Fibroblast of skin of left quadriceps (primary cell): ENCODE measurements at regions not wholly inside any gene's neighbourhood (a gene's known extent, or its start where the extent isn't known, plus 50 kb on each side); places are given as distances from the start of the nearest gene placed in this dataset.

ENCODE experiments used
- DNase-seq, 2 experiments: peaks; one replicate each; pipeline ENCODE4 v3.0.0-alpha.2; 2013; ENCODE audit warnings: low read depth in 2 of 2

GRCh38 chr13:95352486-95352885 lies 51.2 kb upstream of the ABCC4 start:
- no peak for DNase-seq

GRCh38 chr13:95354156-95354555 lies 52.9 kb upstream of the ABCC4 start:
- no peak for DNase-seq

- DNase-seq: no peak
Observed at GRCh38 chr13:95354680-95355487, 53.6 kb upstream of the ABCC4 start.

GRCh38 chr13:95355494-95355893 lies 54.2 kb upstream of the ABCC4 start:
- DNase-seq: peak; percentile 31 to 32

GRCh38 chr13:95356916-95357315 lies 55.7 kb upstream of the ABCC4 start:
- DNase-seq: no peak

- no peak for DNase-seq
Observed at GRCh38 chr13:95357875-95358274, 56.6 kb upstream of the ABCC4 start.

GRCh38 chr13:95360052-95360451 lies 58.8 kb upstream of the ABCC4 start:
- DNase-seq: no peak

GRCh38 chr13:95360464-95361097 lies 59.3 kb upstream of the ABCC4 start:
- no peak for DNase-seq

GRCh38 chr13:95361686-95362085 lies 60.4 kb upstream of the ABCC4 start:
- DNase-seq: no peak

GRCh38 chr13:95362666-95363065 lies 61.4 kb upstream of the ABCC4 start:
- no peak for DNase-seq

- DNase-seq: no peak
Observed at GRCh38 chr13:95367309-95367843, 66.1 kb upstream of the ABCC4 start.

- DNase-seq: no peak
Observed at GRCh38 chr13:95368998-95369397, 67.7 kb upstream of the ABCC4 start.

GRCh38 chr13:95375706-95376105 lies 74.5 kb upstream of the ABCC4 start:
- DNase-seq: no peak

- no peak for DNase-seq
Observed at GRCh38 chr13:95378603-95379002, 77.4 kb upstream of the ABCC4 start.

GRCh38 chr13:95380468-95381211 lies 79.4 kb upstream of the ABCC4 start:
- peak; percentile 69 to 70 for DNase-seq

GRCh38 chr13:95381212-95381527 lies 79.9 kb upstream of the ABCC4 start:
- no peak for DNase-seq

GRCh38 chr13:95382411-95382810 lies 81.2 kb upstream of the ABCC4 start:
- no peak for DNase-seq

- no peak for DNase-seq
Observed at GRCh38 chr13:95382916-95383315, 81.7 kb upstream of the ABCC4 start.

GRCh38 chr13:95385373-95385772 lies 84.1 kb upstream of the ABCC4 start:
- no peak for DNase-seq

GRCh38 chr13:95385798-95386197 lies 84.5 kb upstream of the ABCC4 start:
- no peak for DNase-seq

GRCh38 chr13:95386370-95386769 lies 85.1 kb upstream of the ABCC4 start:
- no peak for DNase-seq

GRCh38 chr13:95387733-95388207 lies 86.5 kb upstream of the ABCC4 start:
- peak in 1 of 2 experiments; percentile 20 for DNase-seq
